GM04503 (cell line): ENCODE measurements at regions not wholly inside any gene's neighbourhood (a gene's known extent, or its start where the extent isn't known, plus 50 kb on each side); places are given as distances from the start of the nearest gene placed in this dataset.
A peak's percentile ranks its signal among the peaks of the same experiment; 100 is the strongest.

Source experiments
- DNase-seq: peaks from one replicate; pipeline ENCODE4 v3.0.0-alpha.2; 2012; ENCODE audit warnings: low read depth

- DNase-seq: no peak
Observed at GRCh38 chr5:68534956-68535520, 319.5 kb downstream of the PIK3R1 start.

- no peak for DNase-seq
Observed at GRCh38 chr5:68538814-68539420, 323.4 kb downstream of the PIK3R1 start.

DNA sequence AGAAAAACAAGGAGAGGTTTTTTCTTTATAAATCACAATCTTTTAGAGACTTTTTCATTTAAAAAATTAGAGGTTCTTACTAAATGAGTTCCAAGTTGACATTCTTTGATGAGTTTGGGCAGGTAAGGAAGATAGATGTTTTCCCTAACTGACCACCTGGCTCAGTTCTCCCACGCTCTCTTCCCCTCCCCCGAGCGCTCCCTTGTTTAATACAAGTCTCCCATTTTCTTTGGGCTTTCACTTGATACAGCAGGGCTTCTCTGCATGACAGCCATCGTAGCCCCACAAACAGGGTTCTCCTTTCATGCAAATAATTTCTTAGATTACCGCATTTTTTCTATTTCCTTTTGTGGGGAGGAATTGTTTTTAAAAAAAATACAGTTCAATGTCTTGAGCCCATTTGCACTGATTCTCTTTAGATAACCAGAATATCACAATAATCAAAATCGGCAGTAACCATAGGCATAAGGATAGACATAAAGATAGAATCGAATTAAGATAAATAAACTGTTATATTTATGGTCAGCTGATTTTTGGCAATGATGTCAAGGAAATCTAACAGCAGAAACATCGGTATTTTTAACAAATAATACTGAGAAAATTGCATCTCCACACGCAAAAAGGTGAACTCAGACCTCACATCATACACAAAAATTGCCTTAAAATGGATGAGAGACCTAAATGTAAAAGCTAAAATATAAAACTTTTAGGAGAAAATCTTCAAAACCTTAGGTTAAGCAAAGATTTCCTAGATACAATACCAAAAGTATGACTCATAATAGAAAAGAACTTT, 325.4 kb downstream of the PIK3R1 start:
- no peak for DNase-seq

DNA sequence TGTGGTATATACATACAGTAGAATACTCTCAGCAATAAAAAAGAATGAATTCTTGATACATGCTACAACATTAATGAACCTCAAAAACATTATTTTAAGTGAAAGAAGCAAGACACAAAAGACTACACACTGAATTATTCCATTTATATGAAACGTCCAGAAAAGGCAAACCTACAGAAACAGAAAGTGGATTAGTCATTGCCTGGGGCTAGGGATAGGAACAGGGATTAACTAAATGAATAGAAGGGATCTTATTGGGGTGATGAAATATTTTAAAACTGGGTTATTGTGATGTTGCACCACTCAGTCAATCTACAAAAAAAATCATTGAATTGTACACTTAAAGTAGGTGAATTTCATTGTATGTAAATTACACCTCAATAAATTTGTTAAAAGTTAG, 326.7 kb downstream of the PIK3R1 start:
- DNase-seq: no peak

- no peak for DNase-seq
Observed at GRCh38 chr5:68543212-68543611, 327.7 kb downstream of the PIK3R1 start.

DNA sequence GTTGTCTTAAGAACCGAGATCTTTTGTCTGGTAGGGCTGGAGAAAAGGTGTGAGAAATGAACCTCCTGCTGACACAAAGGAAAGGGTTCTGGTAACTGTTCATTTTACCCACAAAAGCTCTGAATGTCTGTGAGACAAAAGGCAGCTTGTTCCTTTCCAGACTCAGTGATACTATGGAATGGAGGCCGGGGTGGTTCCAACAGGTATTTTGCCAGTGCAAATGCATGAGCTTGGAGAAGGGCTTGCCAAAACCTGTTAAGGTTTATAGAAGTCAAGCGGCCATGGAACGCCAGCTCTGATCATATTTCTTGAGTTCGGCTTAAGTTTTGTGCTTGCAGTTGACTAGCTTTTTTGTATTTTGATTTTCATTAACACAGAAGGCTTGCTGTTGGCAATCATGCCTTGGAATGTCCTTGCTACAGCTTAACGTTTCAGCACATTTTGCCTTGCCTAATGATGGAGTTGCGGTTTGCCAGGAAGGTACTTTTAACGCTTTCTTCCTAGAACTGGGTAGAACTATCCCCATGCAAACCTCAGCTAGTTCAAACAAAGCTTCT, 328.6 kb downstream of the PIK3R1 start:
- DNase-seq: no peak

DNA sequence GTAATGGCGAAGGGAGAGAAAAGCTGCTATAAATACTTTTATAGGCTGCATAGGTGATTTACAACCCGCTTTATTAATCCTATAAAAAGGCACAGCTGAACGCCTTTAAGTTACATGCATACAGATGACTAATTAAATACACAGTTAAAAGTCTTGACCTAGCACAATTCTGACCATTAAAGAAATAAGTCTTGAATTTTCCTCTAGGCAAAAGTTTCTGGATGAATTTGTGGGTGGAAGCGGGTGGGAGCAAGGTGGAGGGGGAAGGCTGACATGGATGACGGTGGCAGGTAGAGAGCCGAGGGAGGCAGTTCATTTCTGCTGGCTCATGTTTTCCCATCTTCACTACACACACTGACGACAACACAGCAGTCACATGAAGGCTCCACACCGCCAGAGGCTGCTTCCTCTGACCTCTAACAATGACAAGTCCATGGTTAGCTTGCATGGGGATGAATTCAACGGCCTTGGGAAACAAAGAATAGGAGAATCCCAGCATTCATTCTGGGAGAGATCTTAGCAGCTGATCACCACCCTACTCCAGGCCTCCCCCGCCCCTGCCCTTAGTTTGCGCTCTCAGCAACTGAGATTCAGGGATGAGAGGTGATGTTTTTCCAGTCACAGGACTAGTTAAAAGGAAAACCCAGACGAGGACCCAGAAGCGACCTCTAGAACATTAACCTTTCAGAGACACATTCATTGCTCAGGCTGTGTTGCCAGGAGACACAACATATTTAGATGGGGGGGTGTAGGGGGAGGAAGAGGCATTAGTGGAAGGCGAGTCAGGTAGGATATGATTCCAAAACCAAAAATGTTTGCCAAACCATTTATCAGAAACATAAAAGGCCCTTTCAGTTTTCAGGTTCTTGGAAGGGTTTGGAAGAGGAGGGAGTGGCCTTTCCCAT, 329.3 kb downstream of the PIK3R1 start:
- DNase-seq: no peak

- no peak for DNase-seq
Observed at GRCh38 chr5:68545636-68546295, 330.2 kb downstream of the PIK3R1 start.

DNA sequence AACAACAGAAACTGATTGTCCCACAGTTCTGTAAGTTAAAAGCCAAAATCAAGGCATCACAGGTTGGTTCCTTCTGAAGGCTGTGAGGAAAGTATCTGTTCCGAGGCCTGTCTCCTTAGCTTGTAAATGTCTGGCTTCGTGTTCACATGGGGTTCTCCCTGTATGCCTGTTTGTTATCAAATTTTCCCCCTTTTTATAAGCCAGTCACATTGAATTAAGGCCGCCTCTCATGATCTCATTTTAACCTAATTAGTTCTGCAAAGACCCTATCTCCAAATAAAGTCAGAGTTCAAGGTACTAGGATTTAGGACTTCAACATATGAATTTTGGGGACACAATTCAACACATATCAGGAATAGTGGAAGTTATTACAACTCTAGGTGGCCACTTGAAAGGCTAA, 331.5 kb downstream of the PIK3R1 start:
- no peak for DNase-seq

DNA sequence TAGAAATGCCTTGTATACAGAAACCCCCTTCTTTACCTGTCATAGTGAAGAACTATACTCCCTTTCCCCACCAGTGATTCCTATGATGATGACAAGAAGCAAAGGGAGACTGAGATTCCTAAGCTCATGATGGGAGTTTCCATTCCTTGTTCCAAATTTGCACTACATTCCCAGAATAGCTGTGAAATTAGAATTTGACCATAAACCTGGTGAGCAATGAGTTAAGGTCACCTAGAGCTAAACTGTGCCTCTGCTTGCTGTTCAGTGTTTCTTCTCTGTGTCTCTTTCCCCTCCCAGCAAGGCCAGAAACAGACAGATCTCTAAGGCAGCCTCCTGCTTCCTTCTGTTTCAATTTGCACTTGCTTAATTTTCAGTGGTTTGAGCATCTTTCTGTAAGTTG, 332.1 kb downstream of the PIK3R1 start:
- DNase-seq: no peak

DNA sequence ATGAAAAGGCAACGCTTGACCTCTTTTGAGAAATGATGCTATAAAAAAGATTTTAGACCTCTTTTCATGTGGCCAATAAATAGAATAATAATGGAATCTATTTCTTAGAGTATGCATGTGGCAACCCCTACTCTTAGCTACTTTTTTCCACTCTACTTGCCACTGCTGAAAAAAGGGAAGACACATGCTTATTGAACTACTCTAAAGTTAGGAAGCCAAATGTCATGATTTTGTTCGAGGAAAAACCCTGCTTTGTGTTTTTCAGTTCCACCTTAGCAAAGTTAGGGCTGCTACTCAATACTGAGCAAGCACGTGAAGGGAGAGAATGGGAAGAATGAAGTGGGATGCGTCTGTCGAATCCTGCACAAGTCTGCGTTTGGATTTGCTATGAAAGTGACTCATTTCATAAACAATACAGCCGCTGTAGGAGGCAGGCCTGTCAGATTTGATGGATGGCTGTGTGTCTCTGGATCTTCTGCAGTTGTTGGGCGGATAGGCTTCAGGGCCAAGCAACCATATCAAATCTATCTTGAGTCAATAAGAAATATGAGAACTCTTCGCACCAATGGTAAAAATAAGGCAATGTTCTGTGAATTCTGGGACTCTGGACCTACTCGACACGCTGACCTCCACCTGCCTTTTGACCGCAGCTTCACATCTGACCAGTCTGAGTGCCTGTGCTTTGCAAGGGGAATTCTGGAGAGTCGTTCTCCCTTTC, 333.6 kb downstream of the PIK3R1 start:
- DNase-seq: no peak

DNA sequence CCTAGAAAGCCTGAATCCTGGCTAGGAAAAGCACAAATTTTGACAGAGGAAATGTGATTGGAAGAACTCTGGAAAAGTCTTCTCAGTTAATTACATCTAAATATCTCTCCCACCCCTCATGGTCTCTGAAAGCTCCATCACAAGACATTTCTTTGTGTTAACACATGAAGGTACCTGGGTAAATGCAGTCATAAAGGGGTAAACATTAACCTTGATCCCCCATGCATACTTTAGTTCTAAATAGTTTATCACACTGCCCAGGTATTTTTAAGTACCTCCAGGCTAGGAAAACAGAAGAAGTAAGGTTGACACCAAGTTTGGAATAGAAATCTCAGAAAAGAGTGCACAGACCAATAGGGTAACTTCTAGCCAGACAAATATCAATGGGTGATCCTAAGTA, 334.5 kb downstream of the PIK3R1 start:
- DNase-seq: no peak

GRCh38 chr5:68551436-68551835, 335.9 kb downstream of the PIK3R1 start:
- no peak for DNase-seq

DNA sequence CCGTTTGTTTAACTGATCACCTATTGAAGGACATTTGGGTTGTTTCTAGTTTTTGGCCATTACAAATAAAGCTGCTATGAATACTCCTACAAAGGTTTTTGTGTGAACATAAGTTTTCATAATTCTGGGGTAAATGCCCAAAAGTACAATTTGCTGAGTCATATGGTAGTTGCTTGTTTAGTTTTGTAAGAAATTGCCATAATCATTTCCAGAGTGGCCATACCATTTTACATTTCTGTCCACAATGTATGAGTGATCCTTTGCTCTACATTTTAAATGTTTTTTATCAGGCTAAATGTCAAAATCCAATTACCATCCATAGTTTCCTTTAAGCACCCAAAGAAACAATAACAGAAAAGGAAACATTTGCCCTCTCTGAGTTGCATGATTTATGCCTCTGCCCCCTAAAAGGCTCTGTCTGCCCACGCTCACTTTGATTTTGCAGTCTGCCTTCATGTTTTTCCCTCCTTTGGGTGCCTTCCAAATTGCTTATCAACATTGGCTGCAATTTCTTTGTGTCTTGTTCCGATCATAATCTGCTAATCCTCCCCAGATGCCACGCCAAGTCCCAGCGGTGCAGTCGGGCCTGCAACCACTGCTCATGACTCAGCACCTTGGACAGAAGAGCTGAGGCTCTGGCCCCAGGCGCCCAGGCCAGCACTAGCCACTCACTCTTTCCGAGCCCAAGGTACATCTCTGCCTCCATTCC, 339.2 kb downstream of the PIK3R1 start:
- DNase-seq: peak; percentile 70

DNA sequence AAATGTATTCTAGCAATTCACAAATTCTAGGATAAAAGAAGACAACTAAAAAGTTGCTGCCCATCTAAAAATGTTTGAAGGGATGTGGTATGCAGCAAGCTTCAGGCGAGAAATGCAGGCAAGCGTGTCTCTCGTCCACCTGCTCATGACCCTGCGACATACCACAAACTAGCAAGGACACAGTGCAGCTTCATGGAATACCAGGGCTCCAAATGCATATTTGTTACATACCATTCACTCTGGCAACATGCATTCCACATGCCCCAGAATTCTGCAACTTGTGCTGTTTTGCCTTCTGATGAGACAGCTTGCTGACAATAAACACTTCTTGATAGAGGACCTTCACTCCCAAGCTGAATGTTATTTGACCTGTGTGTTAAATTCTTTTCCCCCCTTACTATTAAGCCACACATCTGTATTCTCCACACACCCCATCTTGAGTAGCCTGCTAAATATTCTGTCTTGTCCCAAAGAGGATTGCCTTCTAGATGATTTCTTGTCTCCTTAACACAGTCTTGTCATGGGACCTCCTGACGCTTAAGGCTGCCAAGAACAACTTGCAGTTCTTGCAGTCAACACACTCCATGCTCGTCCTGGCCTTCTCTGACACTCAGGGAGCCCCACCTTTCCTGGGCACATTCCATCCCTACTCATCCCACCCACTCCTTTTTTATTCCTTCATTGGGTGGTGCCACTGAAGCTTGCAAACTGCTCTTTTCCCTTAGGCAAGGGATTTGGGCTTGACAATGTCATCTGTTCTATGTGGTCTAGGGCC, 340.5 kb downstream of the PIK3R1 start:
- no peak for DNase-seq

GRCh38 chr5:68557162-68557936, 341.8 kb downstream of the PIK3R1 start:
- DNase-seq: no peak

DNA sequence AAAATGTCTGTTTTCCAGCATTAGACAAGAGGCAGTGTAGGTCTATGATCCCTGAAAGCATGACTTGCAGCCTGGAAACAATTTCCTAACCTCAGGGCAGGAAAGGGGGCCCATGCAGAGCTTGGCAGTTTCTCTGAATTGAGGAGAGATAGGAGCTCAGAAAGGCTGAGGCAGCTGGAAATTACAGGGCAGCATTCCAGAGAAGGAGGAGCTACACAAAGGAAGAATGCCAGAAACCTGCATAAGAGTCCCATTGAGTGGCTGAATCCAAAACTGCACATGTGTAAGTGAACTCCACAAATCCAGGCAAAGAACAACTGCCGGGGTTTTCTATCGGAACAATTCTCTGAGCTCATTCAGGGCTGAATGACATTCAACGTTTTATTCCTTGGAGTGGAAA, 346.8 kb downstream of the PIK3R1 start:
- no peak for DNase-seq

- DNase-seq: no peak
Observed at GRCh38 chr5:68565427-68565826, 349.9 kb downstream of the PIK3R1 start.

DNA sequence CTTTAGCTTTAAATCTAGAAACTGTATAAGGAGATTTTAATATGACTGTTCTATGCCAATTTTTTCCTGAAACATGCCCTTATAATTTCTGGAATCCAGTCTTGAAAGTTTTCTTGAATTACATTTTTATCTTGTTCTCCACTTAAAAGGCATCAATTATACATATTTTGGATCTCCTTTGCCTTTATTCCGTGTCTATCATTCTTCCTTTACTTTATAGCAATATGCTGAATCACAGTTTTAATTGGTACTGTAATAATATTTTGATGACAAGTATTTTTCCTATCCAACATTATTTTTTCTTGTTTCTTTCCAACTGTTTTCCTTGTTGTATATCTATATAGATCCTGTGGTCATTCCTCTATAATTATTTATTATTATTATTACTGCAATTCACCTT, 361.2 kb downstream of the PIK3R1 start:
- DNase-seq: no peak
